ENCODE measurements at regions not wholly inside any gene's neighbourhood (a gene's known extent, or its start where the extent isn't known, plus 50 kb on each side); places are given as distances from the start of the nearest gene placed in this dataset.

- TF ChIP-seq CTCF (IDR thresholded peaks at IDR 0.05; ENCODE audit: insufficient read depth, low read depth, low read length): no peak
- H3K9me3 ChIP-seq (ENCODE audit: insufficient read depth, low read depth, low read length): no peaks in the 10 kb centered on the region
- no peak overlapping the region for H3K4me3 ChIP-seq (ENCODE audit: insufficient read depth, low read depth, low read length)
- H3K27ac Mint-ChIP-seq (ENCODE audit: unreplicated experiment): no peak overlapping the region
- no peaks in the 10 kb centered on the region for H3K36me3 ChIP-seq (ENCODE audit: insufficient read depth, low read length)
- H3K36me3 Mint-ChIP-seq (ENCODE audit: low read depth, unreplicated experiment): no peaks in the 10 kb centered on the region
- FAIRE-seq (no peak), DNase-seq (ENCODE audit: low read depth) (no peak)
- no peak overlapping the region for H3K4me3 Mint-ChIP-seq (ENCODE audit: unreplicated experiment)
- no peaks in the 10 kb centered on the region for H3K27me3 ChIP-seq (ENCODE audit: insufficient read depth, low read length)
- no peaks in the 10 kb centered on the region for H3K9me3 Mint-ChIP-seq (ENCODE audit: unreplicated experiment)
- H3K4me2 ChIP-seq (ENCODE audit: low read length): no peak overlapping the region
- H2AFZ ChIP-seq (ENCODE audit: low read depth, low read length): peak overlapping the region; percentile 24
- peaks cover 8% of the 10 kb centered on the region for H3K4me1 ChIP-seq (ENCODE audit: insufficient read depth, low read length)
- no peaks in the 10 kb centered on the region for H4K20me1 ChIP-seq (ENCODE audit: insufficient read depth, low read length)
- peaks cover 3% of the 10 kb centered on the region for H3K27me3 Mint-ChIP-seq (ENCODE audit: low read depth, unreplicated experiment)
- H3K79me2 ChIP-seq (ENCODE audit: insufficient read depth, low read length): no peaks in the 10 kb centered on the region
- no peak overlapping the region for H3K27ac ChIP-seq (ENCODE audit: low read depth, low read length)
- H3K9ac ChIP-seq (ENCODE audit: low read length): no peak overlapping the region
- H3K4me1 Mint-ChIP-seq (ENCODE audit: low read depth, unreplicated experiment): no peaks in the 10 kb centered on the region
Observed at GRCh38 chr6:118722829-118723813, 71.7 kb upstream of the CEP85L start.

GRCh38 chr6:118720125-118720473, 68.7 kb upstream of the CEP85L start:
- no peaks in the 10 kb centered on the region for H3K79me2 ChIP-seq (ENCODE audit: insufficient read depth, low read length)
- no peak overlapping the region for H3K4me2 ChIP-seq (ENCODE audit: low read length)
- no peak overlapping the region for H3K9ac ChIP-seq (ENCODE audit: low read length)
- no peak overlapping the region for H3K27ac Mint-ChIP-seq (ENCODE audit: unreplicated experiment)
- H2AFZ ChIP-seq (ENCODE audit: low read depth, low read length): no peak overlapping the region
- H3K4me1 Mint-ChIP-seq (ENCODE audit: low read depth, unreplicated experiment): no peaks in the 10 kb centered on the region
- H3K27me3 ChIP-seq (ENCODE audit: insufficient read depth, low read length): no peaks in the 10 kb centered on the region
- no peaks in the 10 kb centered on the region for H3K9me3 Mint-ChIP-seq (ENCODE audit: unreplicated experiment)
- no peak for TF ChIP-seq CTCF (IDR thresholded peaks at IDR 0.05; ENCODE audit: insufficient read depth, low read depth, low read length)
- TF ChIP-seq EZH2 (IDR thresholded peaks at IDR 0.05; ENCODE audit: insufficient read depth, low read length): no peak
- no peak for FAIRE-seq
- no peak overlapping the region for H3K4me3 ChIP-seq (ENCODE audit: insufficient read depth, low read depth, low read length)
- H3K27ac ChIP-seq (ENCODE audit: low read depth, low read length): no peak overlapping the region
- H3K4me3 Mint-ChIP-seq (ENCODE audit: unreplicated experiment): no peak overlapping the region
- no peaks in the 10 kb centered on the region for H4K20me1 ChIP-seq (ENCODE audit: insufficient read depth, low read length)
- H3K9me3 ChIP-seq (ENCODE audit: insufficient read depth, low read depth, low read length): no peaks in the 10 kb centered on the region
- H3K4me1 ChIP-seq (ENCODE audit: insufficient read depth, low read length): peaks cover 8% of the 10 kb centered on the region
- no peak for DNase-seq (ENCODE audit: low read depth)
- peaks cover 5% of the 10 kb centered on the region for H3K27me3 Mint-ChIP-seq (ENCODE audit: low read depth, unreplicated experiment)
- H3K36me3 Mint-ChIP-seq (ENCODE audit: low read depth, unreplicated experiment): no peaks in the 10 kb centered on the region
- H3K36me3 ChIP-seq (ENCODE audit: insufficient read depth, low read length): no peaks in the 10 kb centered on the region
